MM.1S (cell line): ENCODE measurements at regions not wholly inside any gene's neighbourhood (a gene's known extent, or its start where the extent isn't known, plus 50 kb on each side); places are given as distances from the start of the nearest gene placed in this dataset.

ENCODE experiments used
- DNase-seq: peaks from one replicate; pipeline ENCODE4 v3.0.0-alpha.2; 2015
- H2AFZ ChIP-seq: fragments of 300-600 bp; sonication (generic); 2 replicates; pipeline ENCODE4 v1.6.0; 2016; ENCODE audit warnings: antibody characterized with exemption, low read length
- H3F3A ChIP-seq: fragments of 300-600 bp; sonication (generic); 2 replicates; pipeline ENCODE4 v1.6.1; 2016; ENCODE audit warnings: mild to moderate bottlenecking, antibody characterized with exemption, low read length, moderate library complexity, mixed read lengths; ENCODE audit not compliant: insufficient read depth
- H3K27ac ChIP-seq: fragments of 300-600 bp; sonication (generic); 2 replicates; pipeline ENCODE4 v1.5.1; 2016; ENCODE audit warnings: mild to moderate bottlenecking, low read length
- H3K27me3 ChIP-seq: fragments of 300-600 bp; sonication (generic); replicated peaks from 2 replicates; pipeline ENCODE4 v1.6.0; 2016; ENCODE audit warnings: low read length; ENCODE audit not compliant: insufficient read depth
- H3K36me3 ChIP-seq: fragments of 300-600 bp; sonication (generic); replicated peaks from 2 replicates; pipeline ENCODE4 v1.6.1; 2016; ENCODE audit warnings: mild to moderate bottlenecking, low read length, mixed read lengths; ENCODE audit not compliant: insufficient read depth
- H3K4me1 ChIP-seq: fragments of 300-600 bp; sonication (generic); 2 replicates; pipeline ENCODE4 v1.6.1; 2016; ENCODE audit warnings: low read length, mixed read lengths
- H3K4me2 ChIP-seq: fragments of 300-600 bp; sonication (generic); 2 replicates; pipeline ENCODE4 v1.6.0; 2016; ENCODE audit warnings: low read depth, low read length
- H3K4me3 ChIP-seq: fragments of 300-600 bp; sonication (generic); 2 replicates; pipeline ENCODE4 v1.5.1; 2016; ENCODE audit warnings: low read length, mixed read lengths
- H3K79me2 ChIP-seq: fragments of 300-600 bp; sonication (generic); 2 replicates; pipeline ENCODE4 v1.6.1; 2016; ENCODE audit warnings: mixed run types, low read length, mixed read lengths
- H3K9ac ChIP-seq: fragments of 300-600 bp; sonication (generic); 2 replicates; pipeline ENCODE4 v1.6.1; 2016; ENCODE audit warnings: low read length, mixed read lengths
- H3K9me2 ChIP-seq: fragments of 300-600 bp; sonication (generic); replicated peaks from 2 replicates; pipeline ENCODE4 v1.6.1; 2016; ENCODE audit warnings: mild to moderate bottlenecking, low read length, mixed read lengths; ENCODE audit not compliant: insufficient read depth
- H3K9me3 ChIP-seq: fragments of 300-600 bp; sonication (generic); replicated peaks from 2 replicates; pipeline ENCODE4 v1.6.1; 2016; ENCODE audit warnings: mild to moderate bottlenecking, low read length, mixed read lengths; ENCODE audit not compliant: insufficient read depth
- H4K20me1 ChIP-seq: fragments of 300-600 bp; sonication (generic); 2 replicates; pipeline ENCODE4 v1.6.1; 2016; ENCODE audit warnings: mild to moderate bottlenecking, low read length, moderate library complexity, mixed read lengths; ENCODE audit not compliant: insufficient read depth
- EZH2 ChIP-seq: fragments of 300-600 bp; sonication (generic); optimal IDR thresholded peaks from 2 replicates; pipeline ENCODE3; 2017; ENCODE audit warnings: low read depth, mild to moderate bottlenecking, antibody characterized with exemption, low read length, mixed read lengths
- EZH2phosphoT487 ChIP-seq: fragments of 300-600 bp; sonication (generic); IDR thresholded peaks from 2 replicates; pipeline ENCODE4 v1.6.1; 2018; ENCODE audit warnings: antibody characterized with exemption, low read length
- TF ChIP-seq, protein P1 (sequence below): fragments of 300-600 bp; sonication (generic); IDR thresholded peaks from 2 replicates; pipeline ENCODE4 v1.5.1; 2016; ENCODE audit warnings: antibody characterized with exemption, low read length, mixed read lengths

DNA sequence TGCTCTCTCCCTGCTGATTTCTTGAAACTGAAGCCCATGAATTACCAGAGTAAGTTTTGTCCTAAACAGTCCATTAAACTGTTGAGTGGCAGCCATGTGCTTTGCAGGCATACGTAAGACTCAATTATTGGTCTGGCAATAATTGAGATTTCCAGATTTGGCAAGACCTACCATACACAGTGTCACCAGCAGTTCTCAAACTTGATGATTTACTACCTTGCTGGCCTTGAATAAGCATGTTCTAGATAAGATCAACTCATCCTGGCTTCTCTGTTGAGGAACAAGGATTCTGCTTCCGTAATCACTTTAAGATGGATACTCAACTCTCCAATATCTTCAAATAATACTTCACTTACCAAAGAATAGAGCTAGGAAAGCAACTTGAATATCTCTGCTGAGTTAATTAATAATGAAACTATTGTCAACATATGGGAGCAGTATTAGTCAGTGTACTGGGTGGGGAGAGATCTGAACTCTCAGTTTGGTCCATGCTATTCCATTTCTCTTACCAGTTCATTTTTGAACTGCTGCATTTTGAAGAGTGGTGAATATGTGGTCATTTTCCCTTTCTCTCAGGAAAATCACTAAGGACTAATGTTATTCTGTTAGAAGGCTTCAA lies 181.4 kb downstream of the IPMK start:
- TF ChIP-seq EZH2 (no peak), EZH2phosphoT487 (no peak)
- TF ChIP-seq, protein P1, sequence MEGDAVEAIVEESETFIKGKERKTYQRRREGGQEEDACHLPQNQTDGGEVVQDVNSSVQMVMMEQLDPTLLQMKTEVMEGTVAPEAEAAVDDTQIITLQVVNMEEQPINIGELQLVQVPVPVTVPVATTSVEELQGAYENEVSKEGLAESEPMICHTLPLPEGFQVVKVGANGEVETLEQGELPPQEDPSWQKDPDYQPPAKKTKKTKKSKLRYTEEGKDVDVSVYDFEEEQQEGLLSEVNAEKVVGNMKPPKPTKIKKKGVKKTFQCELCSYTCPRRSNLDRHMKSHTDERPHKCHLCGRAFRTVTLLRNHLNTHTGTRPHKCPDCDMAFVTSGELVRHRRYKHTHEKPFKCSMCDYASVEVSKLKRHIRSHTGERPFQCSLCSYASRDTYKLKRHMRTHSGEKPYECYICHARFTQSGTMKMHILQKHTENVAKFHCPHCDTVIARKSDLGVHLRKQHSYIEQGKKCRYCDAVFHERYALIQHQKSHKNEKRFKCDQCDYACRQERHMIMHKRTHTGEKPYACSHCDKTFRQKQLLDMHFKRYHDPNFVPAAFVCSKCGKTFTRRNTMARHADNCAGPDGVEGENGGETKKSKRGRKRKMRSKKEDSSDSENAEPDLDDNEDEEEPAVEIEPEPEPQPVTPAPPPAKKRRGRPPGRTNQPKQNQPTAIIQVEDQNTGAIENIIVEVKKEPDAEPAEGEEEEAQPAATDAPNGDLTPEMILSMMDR, result no peak
- no peak overlapping the region for H3K4me3 ChIP-seq
- no peaks in the 10 kb centered on the region for H3K36me3 ChIP-seq
- no peak overlapping the region for H2AFZ ChIP-seq
- no peaks in the 10 kb centered on the region for H3F3A ChIP-seq
- no peaks in the 10 kb centered on the region for H3K27me3 ChIP-seq
- no peak overlapping the region for H3K27ac ChIP-seq
- H3K9ac ChIP-seq, result no peak overlapping the region
- no peaks in the 10 kb centered on the region for H3K9me2 ChIP-seq
- H3K9me3 ChIP-seq, result no peaks in the 10 kb centered on the region
- no peak overlapping the region for H3K4me2 ChIP-seq
- no peaks in the 10 kb centered on the region for H4K20me1 ChIP-seq
- no peaks in the 10 kb centered on the region for H3K79me2 ChIP-seq
- no peak for DNase-seq
- H3K4me1 ChIP-seq, result no peaks in the 10 kb centered on the region

DNA sequence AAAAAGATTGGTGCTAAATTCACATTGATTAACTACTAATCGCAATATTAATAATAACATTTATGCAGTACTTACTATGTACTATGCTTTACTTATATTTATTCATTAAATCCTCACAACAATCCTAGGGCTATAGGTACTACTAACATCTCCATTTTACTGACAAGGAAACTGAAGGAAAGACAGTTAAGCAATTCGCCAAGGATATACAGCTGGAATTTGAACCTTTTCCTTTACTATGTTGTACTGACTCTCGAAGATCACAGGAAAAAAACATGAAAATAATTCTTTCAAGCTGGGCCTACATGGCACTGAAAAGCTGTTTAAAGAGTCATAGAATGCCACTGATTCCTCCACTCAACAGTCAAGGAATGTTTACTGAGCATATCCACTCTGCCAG lies 185.4 kb downstream of the IPMK start:
- H3K9me3 ChIP-seq, result no peaks in the 10 kb centered on the region
- no peak for DNase-seq
- no peak overlapping the region for H3K4me3 ChIP-seq
- no peaks in the 10 kb centered on the region for H3K36me3 ChIP-seq
- H3K79me2 ChIP-seq, result no peaks in the 10 kb centered on the region
- no peaks in the 10 kb centered on the region for H3K4me1 ChIP-seq
- H2AFZ ChIP-seq, result no peak overlapping the region
- H3K9me2 ChIP-seq, result no peaks in the 10 kb centered on the region
- H3K27ac ChIP-seq, result no peak overlapping the region
- H3K9ac ChIP-seq, result no peak overlapping the region
- TF ChIP-seq, protein P1, result no peak
- TF ChIP-seq EZH2phosphoT487 (no peak), EZH2 (no peak)
- H3K27me3 ChIP-seq, result no peaks in the 10 kb centered on the region
- no peak overlapping the region for H3K4me2 ChIP-seq
- no peaks in the 10 kb centered on the region for H3F3A ChIP-seq
- no peaks in the 10 kb centered on the region for H4K20me1 ChIP-seq

DNA sequence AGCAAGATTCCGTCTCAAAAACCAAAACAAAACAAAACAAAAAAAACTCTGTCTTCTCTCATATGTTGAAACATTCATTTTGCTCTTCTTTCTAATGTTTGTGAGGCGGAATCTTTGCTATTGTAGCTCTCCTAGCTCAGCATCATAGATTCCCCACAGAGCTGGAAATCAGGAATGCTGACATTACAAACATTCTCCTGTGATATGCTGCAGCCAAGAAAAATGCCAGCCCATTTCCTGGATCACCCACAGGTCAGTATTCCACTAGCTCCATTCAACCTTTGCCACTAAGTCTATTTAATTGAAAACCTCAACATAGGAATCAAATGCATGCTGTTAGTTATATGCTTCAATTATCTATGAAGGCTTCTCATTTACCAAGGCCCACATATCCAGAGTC lies 186.3 kb downstream of the IPMK start:
- Histone ChIP-seq H3K27me3 (no peaks in the 10 kb centered on the region), H4K20me1 (no peaks in the 10 kb centered on the region), H3K4me2 (no peak overlapping the region), H3K27ac (no peak overlapping the region), H3K4me1 (no peaks in the 10 kb centered on the region), H3K9ac (no peak overlapping the region), H3K79me2 (no peaks in the 10 kb centered on the region), H3K4me3 (no peak overlapping the region), H2AFZ (no peak overlapping the region), H3F3A (no peaks in the 10 kb centered on the region), H3K9me3 (no peaks in the 10 kb centered on the region), H3K36me3 (no peaks in the 10 kb centered on the region), H3K9me2 (no peaks in the 10 kb centered on the region)
- TF ChIP-seq EZH2, result no peak
- TF ChIP-seq, protein P1, result no peak
- DNase-seq, result no peak
